HG03066 (cell line): ENCODE measurements at regions not wholly inside any gene's neighbourhood (a gene's known extent, or its start where the extent isn't known, plus 50 kb on each side); places are given as distances from the start of the nearest gene placed in this dataset.

Experiments
- ATAC-seq: cut with Tn5 transposase; IDR thresholded peaks from one replicate; pipeline ENCODE4 v1.9.1; 2021; ENCODE audit warnings: low read depth; ENCODE audit not compliant: unreplicated experiment

DNA sequence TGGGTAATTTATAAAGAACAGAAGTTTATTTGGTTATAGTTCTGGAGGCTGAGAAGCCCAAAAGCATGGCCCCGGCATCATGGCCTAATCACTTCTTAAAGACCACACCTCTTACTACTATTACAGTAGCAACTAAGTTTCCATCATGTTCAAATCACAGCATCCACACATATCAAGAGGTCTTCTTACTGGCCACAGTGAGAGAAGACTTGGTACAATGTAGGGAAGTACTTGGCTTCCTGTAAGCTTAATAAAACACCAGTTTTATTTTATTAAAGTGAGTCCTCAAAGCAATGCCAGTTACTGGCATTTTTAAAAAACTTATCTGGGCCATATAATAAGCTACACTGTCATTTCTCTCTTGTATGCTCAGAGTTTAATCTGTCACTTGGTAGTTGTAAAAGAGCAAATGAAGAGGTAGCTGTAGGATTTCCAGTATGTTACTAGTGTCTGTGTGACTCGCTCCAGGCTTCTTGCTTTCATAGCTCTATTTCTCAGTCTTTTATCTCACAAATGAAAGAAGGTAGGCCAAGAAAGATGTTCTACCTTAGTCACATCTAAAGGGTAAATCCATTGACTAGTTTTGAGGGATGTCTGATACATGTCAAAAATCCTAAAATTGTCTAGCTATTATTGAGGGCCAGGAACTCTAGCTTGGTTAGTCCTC is 159.2 kb upstream of the CPEB2 start:
- ATAC-seq: no peak

GRCh38 chr4:14844061-14844460 is 158.2 kb upstream of the CPEB2 start:
- no peak for ATAC-seq

DNA sequence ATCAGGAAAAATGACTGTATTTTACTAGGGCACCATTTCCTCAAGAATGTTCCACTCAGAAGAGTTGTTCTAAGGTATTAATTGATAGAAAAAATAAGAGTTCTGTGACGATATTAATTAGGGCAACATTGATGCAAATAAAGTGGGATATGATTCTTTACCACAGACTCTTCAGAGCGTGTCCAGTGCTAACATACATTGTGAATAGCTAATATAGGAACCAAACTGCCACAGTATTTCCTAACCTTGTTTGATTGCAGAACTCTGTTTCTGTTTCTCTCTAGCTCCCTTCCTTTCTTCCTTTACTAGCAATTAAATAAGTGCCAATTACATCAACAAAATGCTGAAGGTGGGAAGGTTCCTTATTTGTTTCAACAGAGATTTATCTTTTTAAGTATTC is 154.1 kb upstream of the CPEB2 start:
- no peak for ATAC-seq

- no peak for ATAC-seq
Observed at GRCh38 chr4:14850455-14851097, 151.7 kb upstream of the CPEB2 start.

GRCh38 chr4:14853176-14853943 is 148.9 kb upstream of the CPEB2 start:
- no peak for ATAC-seq

DNA sequence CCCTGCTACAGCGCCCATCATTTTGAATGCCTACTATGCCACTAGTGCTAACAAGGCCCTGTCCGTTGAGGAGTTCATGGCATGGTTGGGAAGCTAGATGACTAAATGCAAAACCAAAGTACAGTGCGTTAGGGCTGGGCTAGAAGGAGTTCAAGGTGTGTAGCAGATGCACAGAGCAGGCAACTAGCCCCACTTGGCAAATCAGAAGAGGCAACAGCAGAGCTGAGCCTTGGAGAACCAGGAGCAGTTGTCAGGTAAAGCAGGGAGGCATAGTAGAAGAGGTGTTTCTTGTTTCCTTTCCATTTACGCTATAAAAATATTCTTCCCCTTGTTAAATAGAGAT is 146.6 kb upstream of the CPEB2 start:
- ATAC-seq: no peak

DNA sequence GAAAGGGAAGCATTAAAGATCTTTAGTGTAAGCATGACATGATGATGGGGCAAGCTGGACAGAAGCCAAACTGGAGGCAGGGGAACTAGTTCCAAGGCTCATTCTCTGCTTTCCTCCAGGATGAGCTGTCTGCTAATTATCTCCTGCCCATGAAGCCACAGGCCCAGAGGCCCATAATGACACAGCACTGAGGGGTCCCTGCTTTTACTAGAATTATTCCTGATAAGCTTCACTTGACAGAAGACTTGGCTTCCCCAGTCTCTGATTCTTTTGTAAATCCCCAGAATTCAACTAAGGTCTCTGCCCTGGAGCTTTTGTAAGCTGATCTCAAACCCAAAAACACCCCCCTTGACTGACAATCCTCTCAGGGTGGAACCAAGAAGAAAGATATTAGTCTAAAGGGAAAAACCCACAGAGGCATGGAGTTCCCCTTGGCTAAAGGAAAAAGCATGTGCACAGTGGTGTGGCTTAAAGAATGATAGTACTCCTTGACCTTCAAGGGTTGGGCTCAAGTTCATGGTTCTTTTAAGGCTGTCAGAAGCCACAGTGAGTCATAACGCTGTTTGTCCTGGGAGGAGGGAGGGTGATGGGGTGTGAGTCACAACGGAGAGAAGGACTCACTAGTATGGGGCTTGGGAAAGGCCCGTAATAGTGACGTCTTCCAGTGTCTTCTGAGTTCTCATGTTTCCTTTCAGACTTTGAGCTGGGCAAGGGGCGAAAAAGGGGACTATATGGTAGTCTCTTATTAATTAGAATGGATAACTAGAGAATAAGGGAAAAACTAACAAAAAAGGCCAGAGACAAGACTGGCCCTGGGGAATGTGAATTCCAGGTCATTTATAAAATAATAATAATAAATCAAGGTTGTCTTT is 146.0 kb upstream of the CPEB2 start:
- ATAC-seq: peak; percentile 95

DNA sequence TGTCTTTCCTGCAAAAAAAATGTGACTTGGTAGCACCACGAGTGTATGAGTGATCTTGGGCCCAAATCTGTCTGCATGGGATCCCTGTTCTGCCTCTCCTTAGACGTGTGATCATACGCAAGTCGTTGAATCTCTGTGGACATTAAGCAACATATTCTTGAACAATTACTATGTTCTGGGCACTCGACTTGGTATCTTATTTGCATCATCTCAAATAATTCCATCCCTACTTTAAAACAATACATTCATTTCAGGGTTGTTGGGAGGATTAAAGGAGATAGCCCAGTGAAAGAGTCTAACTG is 145.4 kb upstream of the CPEB2 start:
- ATAC-seq: no peak

GRCh38 chr4:14857475-14857874 is 144.8 kb upstream of the CPEB2 start:
- no peak for ATAC-seq

DNA sequence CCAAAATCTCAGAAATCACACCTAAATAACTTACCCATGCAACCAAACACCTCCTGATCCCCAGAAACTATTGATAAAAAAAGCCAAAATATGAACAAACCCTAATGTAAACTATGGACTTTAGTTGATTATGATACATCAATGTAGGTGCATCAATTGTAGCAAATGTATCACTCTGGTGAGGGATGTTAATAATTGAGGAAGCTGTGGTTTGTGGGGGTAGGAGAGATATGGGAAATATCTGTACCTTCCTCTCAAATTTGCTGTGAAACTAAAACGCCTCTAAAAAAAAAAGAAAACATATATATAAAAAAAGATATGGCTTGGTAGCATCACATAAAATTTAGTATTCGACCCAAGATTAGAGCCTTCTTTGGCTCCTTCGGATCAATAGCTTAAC is 144.3 kb upstream of the CPEB2 start:
- ATAC-seq: no peak

DNA sequence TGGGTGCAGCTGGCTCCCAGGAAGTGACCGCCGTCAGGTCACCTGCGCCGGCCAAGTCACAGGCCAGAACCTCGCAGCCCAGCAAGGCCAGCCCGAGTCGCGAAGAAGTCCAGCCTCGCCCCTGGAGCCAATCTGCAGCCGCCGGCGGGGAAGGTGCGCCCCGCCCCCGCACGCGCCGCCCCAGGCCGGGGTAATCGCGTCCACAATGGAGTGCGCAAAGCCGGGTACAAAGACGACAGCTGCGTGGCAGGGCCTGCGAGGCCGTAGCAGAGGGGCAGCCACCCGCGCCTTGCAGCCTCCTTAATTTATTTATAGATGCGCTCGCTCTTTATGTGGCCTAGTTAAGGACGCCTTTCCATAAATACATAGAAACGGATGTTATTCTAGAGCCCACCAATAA is 139.4 kb upstream of the CPEB2 start:
- ATAC-seq: no peak

DNA sequence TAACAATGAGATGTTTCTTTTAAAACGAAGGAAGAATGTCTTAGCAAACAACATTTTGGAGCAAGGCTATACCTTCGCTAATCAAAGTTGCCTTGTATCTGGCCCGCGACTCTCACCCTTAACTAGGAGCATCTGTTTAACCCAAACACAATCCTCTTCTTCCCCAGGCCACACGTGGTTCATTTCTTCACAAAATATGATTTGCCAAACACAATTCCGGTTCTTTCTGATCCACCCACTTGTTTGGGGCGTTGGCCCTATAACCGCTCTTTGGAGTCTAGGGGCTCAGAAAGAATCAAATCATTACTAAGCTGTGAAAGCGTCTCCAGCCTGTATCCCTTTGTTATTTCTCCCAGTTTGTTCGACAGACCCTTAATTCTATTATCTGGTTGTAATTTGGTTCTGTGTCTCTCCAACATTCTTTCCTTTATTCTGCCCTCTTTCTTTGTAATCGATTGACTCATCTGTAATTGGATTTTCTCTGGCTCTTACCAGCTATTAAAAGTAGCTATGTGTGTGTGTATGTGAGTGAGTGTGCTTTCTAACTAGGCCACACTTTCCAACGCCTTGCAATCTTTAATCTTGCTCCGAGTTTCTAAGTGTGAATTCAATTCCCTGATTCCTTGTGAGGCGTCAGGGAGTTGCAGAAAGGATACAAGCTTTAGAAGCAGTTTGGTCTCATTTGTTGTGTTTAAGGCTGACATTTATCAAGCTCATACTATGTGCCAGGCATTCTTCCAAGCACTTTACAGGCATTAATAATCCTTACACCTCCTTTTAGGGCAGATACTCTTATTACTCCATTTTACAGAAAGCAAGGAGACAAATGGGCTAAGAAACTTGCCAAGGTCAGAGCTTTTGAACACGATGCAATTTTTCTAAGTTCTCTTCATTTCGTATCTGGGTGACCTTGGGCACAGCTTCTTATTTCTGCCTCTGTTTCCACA is 138.6 kb upstream of the CPEB2 start:
- ATAC-seq: no peak

DNA sequence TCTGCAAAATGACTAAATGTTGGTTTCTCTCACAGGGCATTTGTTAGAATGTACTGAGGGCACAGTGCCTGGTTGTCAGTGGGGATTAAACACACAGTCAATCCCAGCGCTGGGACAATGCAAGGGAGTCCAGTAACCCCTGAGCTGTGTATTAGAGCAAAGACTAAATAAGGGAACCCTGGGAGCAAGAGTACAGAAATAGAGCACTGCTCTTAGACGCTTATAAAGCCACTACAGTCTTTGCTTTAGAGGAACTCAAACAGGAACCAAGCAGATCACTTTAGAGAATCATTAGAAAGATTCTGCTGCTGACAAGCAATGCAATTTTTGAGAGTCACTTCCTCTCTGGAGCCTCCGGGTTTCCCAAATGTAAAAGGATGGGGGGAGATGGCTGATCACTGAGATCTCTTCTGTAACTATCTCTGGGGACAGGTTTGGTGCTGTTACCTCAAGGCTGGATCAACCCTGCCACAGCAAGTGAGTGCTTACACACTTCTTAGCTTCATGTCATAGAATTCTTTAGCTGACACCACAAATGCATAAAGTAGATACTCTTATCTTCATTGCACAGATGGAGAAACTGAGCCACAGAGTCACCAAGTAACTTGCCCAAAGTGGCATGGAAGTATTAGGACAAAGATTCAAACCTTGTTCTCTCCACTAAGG is 137.8 kb upstream of the CPEB2 start:
- ATAC-seq: no peak

GRCh38 chr4:14865031-14865366 is 137.3 kb upstream of the CPEB2 start:
- no peak for ATAC-seq

GRCh38 chr4:14865804-14866203 is 136.5 kb upstream of the CPEB2 start:
- ATAC-seq: no peak

- no peak for ATAC-seq
Observed at GRCh38 chr4:14867847-14868246, 134.4 kb upstream of the CPEB2 start.

- no peak for ATAC-seq
Observed at GRCh38 chr4:14868426-14869395, 133.6 kb upstream of the CPEB2 start.

- no peak for ATAC-seq
Observed at GRCh38 chr4:14871676-14872430, 130.4 kb upstream of the CPEB2 start.
